PFSK-1 (cell line): ENCODE measurements at regions not wholly inside any gene's neighbourhood (a gene's known extent, or its start where the extent isn't known, plus 50 kb on each side); places are given as distances from the start of the nearest gene placed in this dataset.

ENCODE experiments used
- FOXP2 ChIP-seq: optimal IDR thresholded peaks from 2 replicates; pipeline ENCODE3; 2011; ENCODE audit warnings: borderline replicate concordance, control low read depth, inconsistent platforms; ENCODE audit not compliant: insufficient read depth; ENCODE audit errors: extremely low read length, extremely low read depth
- POLR2AphosphoS5 ChIP-seq: IDR thresholded peaks from 2 replicates; pipeline ENCODE4 v1.6.1; 2012; ENCODE audit warnings: low read depth, mild to moderate bottlenecking, control low read depth, low read length, moderate library complexity
- REST ChIP-seq, 2 experiments: IDR thresholded peaks; 2 replicates each; pipeline versions ENCODE4 v1.6.1 to v1.8.0; 2011 to 2012; ENCODE audit warnings: low read depth in 2 of 2, low read length in 2 of 2, control low read depth in 1 of 2, inconsistent platforms in 1 of 2, mild to moderate bottlenecking in 1 of 2, moderate library complexity in 1 of 2; ENCODE audit not compliant: insufficient read depth in 1 of 2
- SIN3A ChIP-seq: IDR thresholded peaks from 2 replicates; pipeline ENCODE4 v1.6.1; 2012; ENCODE audit warnings: mild to moderate bottlenecking, low read length, moderate library complexity, borderline replicate concordance; ENCODE audit not compliant: insufficient read depth
- TAF1 ChIP-seq: IDR thresholded peaks from 2 replicates; pipeline ENCODE4 v1.6.1; 2012; ENCODE audit warnings: low read length, control low read depth, borderline replicate concordance; ENCODE audit not compliant: insufficient read depth

DNA sequence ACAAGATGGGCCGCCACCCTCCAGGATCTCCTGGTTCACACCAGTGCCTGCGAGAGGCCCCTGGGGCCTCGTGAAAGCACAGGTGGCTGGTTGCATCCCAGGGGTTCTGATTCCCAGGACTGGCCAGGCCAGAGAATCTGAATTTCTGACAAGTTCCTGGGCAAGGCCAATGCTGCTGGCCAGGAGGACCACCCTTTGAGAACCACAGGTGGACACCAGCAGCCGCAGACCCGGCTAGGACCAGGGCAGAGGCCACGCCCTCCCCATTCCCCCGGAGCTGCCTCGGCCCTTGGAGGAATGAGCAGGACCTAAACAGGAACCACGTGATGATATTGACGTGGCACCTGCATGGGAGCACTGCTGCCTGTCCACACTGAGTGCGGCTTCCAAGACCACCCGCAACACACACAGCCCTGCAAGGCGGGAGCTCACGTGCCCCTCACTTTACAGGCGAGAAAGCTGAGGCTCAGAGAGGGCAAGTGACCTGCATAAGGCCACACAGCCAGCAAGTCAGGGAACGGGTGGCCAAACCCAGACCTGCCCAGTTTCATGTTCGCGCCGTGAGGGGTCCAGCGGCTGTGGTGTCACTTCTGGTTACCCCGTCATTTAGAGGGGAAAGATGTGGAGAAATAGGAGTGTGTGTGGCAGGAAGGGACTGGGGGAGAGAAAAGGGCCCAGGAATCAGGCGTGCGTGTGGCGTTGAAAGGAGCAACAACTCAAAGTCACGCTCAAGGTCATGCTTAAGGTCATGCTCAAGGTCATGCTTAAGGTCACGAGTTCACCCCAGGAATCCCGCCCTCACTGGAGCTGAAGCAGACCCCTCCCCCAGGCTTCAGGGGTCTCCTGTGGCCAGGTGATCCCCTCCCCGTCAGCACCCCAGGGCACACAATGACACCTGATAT is 105.9 kb upstream of the IER5L start:
- TF ChIP-seq SIN3A (no peak), REST (IDR thresholded peaks at IDR 0.05; ENCODE audit: insufficient read depth in 1 of 2, low read depth in 2 of 2, low read length in 2 of 2) (no peak), POLR2AphosphoS5 (no peak), FOXP2 (no peak), TAF1 (no peak)

GRCh38 chr9:129283291-129283691 is 105.2 kb upstream of the IER5L start:
- TF ChIP-seq REST (IDR thresholded peaks at IDR 0.05; ENCODE audit: insufficient read depth in 1 of 2, low read depth in 2 of 2, low read length in 2 of 2) (no peak), POLR2AphosphoS5 (no peak), FOXP2 (no peak), TAF1 (no peak), SIN3A (no peak)

DNA sequence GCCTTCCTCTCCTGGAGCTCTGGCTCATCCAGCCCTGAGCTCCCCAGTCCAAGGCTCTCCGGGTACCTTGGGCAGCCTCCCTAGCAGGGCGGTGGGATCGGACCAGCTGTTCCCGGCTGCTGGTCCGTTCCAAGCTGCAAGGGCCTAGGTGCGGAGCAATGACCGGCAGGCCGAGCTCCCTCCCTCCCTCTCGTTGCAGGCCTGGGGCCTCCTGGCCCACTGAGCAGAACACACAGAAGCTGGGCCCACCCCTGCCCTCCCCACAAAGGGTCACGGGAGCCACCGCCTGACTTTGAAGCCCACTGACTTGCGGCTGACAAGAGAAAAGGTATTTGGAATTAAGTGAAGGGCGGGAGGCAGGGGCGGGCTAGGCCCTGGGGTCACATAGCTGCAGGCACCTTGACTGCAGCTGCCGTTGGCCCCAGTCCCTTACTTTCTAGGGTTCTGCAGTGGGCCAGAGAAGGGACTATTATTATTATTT is 104.7 kb upstream of the IER5L start:
- TF ChIP-seq FOXP2 (no peak), SIN3A (no peak), REST (IDR thresholded peaks at IDR 0.05; ENCODE audit: insufficient read depth in 1 of 2, low read depth in 2 of 2, low read length in 2 of 2) (no peak), POLR2AphosphoS5 (no peak), TAF1 (no peak)

DNA sequence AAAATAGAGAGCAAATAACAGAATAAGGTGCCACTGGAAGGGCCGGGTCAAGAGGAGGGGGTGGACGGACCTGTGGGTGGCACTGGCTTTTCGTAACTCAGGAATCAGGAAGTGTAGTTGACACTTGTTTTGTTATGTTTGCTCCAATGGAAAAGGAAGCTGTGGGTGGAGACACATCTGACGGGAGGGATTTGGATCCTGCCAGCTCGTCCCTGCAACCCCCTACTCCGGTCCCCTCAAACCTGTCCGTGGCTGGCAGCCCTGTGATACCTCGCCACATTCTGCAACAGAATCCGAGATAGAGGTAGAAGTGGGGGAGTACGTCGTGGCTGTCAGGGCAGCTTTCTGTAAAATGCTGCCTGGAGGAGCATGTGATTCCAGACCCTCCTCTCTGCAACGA is 104.2 kb upstream of the IER5L start:
- TF ChIP-seq FOXP2, result no peak
- no peak for TF ChIP-seq POLR2AphosphoS5
- no peak for TF ChIP-seq SIN3A
- no peak for TF ChIP-seq REST (IDR thresholded peaks at IDR 0.05; ENCODE audit: insufficient read depth in 1 of 2, low read depth in 2 of 2, low read length in 2 of 2)
- TF ChIP-seq TAF1, result no peak
